MM.1S (cell line): ENCODE measurements at regions not wholly inside any gene's neighbourhood (a gene's known extent, or its start where the extent isn't known, plus 50 kb on each side); places are given as distances from the start of the nearest gene placed in this dataset.

Source experiments
- DNase-seq: peaks from one replicate; pipeline ENCODE4 v3.0.0-alpha.2; 2015
- H2AFZ ChIP-seq: fragments of 300-600 bp; sonication (generic); 2 replicates; pipeline ENCODE4 v1.6.0; 2016; ENCODE audit warnings: antibody characterized with exemption, low read length
- H3F3A ChIP-seq: fragments of 300-600 bp; sonication (generic); 2 replicates; pipeline ENCODE4 v1.6.1; 2016; ENCODE audit warnings: mild to moderate bottlenecking, antibody characterized with exemption, low read length, moderate library complexity, mixed read lengths; ENCODE audit not compliant: insufficient read depth
- H3K27ac ChIP-seq: fragments of 300-600 bp; sonication (generic); 2 replicates; pipeline ENCODE4 v1.5.1; 2016; ENCODE audit warnings: mild to moderate bottlenecking, low read length
- H3K27me3 ChIP-seq: fragments of 300-600 bp; sonication (generic); replicated peaks from 2 replicates; pipeline ENCODE4 v1.6.0; 2016; ENCODE audit warnings: low read length; ENCODE audit not compliant: insufficient read depth
- H3K36me3 ChIP-seq: fragments of 300-600 bp; sonication (generic); replicated peaks from 2 replicates; pipeline ENCODE4 v1.6.1; 2016; ENCODE audit warnings: mild to moderate bottlenecking, low read length, mixed read lengths; ENCODE audit not compliant: insufficient read depth
- H3K4me1 ChIP-seq: fragments of 300-600 bp; sonication (generic); 2 replicates; pipeline ENCODE4 v1.6.1; 2016; ENCODE audit warnings: low read length, mixed read lengths
- H3K4me2 ChIP-seq: fragments of 300-600 bp; sonication (generic); 2 replicates; pipeline ENCODE4 v1.6.0; 2016; ENCODE audit warnings: low read depth, low read length
- H3K4me3 ChIP-seq: fragments of 300-600 bp; sonication (generic); 2 replicates; pipeline ENCODE4 v1.5.1; 2016; ENCODE audit warnings: low read length, mixed read lengths
- H3K79me2 ChIP-seq: fragments of 300-600 bp; sonication (generic); 2 replicates; pipeline ENCODE4 v1.6.1; 2016; ENCODE audit warnings: mixed run types, low read length, mixed read lengths
- H3K9ac ChIP-seq: fragments of 300-600 bp; sonication (generic); 2 replicates; pipeline ENCODE4 v1.6.1; 2016; ENCODE audit warnings: low read length, mixed read lengths
- H3K9me2 ChIP-seq: fragments of 300-600 bp; sonication (generic); replicated peaks from 2 replicates; pipeline ENCODE4 v1.6.1; 2016; ENCODE audit warnings: mild to moderate bottlenecking, low read length, mixed read lengths; ENCODE audit not compliant: insufficient read depth
- H3K9me3 ChIP-seq: fragments of 300-600 bp; sonication (generic); replicated peaks from 2 replicates; pipeline ENCODE4 v1.6.1; 2016; ENCODE audit warnings: mild to moderate bottlenecking, low read length, mixed read lengths; ENCODE audit not compliant: insufficient read depth
- H4K20me1 ChIP-seq: fragments of 300-600 bp; sonication (generic); 2 replicates; pipeline ENCODE4 v1.6.1; 2016; ENCODE audit warnings: mild to moderate bottlenecking, low read length, moderate library complexity, mixed read lengths; ENCODE audit not compliant: insufficient read depth
- EZH2 ChIP-seq: fragments of 300-600 bp; sonication (generic); optimal IDR thresholded peaks from 2 replicates; pipeline ENCODE3; 2017; ENCODE audit warnings: low read depth, mild to moderate bottlenecking, antibody characterized with exemption, low read length, mixed read lengths
- EZH2phosphoT487 ChIP-seq: fragments of 300-600 bp; sonication (generic); IDR thresholded peaks from 2 replicates; pipeline ENCODE4 v1.6.1; 2018; ENCODE audit warnings: antibody characterized with exemption, low read length
- TF ChIP-seq, protein P1 (sequence below): fragments of 300-600 bp; sonication (generic); IDR thresholded peaks from 2 replicates; pipeline ENCODE4 v1.5.1; 2016; ENCODE audit warnings: antibody characterized with exemption, low read length, mixed read lengths

DNA sequence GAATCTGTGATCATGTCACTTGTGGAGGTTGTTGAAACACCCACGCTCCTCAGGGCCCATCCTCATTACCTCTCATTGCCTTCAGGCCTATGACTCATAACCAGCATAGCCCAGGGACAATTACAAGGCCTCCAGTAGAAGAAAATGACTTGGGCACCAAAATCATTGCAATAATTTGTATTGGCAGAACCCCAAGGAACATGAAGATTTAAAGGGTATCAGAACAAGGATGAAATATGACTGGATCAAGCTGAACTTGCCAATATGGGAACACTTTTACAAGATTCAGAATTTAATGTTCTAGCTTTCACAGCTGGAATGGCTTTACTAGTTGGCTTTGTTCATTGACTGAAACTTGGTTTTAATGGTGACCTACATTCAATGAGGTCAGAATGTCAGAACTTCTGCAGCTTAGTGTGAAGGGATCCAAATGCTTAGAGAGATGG, 156.4 kb downstream of the COPS8 start:
- no peak overlapping the region for H3K4me3 ChIP-seq
- H2AFZ ChIP-seq: no peak overlapping the region
- no peaks in the 10 kb centered on the region for H3K27me3 ChIP-seq
- TF ChIP-seq EZH2phosphoT487 (no peak), EZH2 (no peak)
- TF ChIP-seq, protein P1, sequence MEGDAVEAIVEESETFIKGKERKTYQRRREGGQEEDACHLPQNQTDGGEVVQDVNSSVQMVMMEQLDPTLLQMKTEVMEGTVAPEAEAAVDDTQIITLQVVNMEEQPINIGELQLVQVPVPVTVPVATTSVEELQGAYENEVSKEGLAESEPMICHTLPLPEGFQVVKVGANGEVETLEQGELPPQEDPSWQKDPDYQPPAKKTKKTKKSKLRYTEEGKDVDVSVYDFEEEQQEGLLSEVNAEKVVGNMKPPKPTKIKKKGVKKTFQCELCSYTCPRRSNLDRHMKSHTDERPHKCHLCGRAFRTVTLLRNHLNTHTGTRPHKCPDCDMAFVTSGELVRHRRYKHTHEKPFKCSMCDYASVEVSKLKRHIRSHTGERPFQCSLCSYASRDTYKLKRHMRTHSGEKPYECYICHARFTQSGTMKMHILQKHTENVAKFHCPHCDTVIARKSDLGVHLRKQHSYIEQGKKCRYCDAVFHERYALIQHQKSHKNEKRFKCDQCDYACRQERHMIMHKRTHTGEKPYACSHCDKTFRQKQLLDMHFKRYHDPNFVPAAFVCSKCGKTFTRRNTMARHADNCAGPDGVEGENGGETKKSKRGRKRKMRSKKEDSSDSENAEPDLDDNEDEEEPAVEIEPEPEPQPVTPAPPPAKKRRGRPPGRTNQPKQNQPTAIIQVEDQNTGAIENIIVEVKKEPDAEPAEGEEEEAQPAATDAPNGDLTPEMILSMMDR: no peak
- no peaks in the 10 kb centered on the region for H3K9me2 ChIP-seq
- no peaks in the 10 kb centered on the region for H3K4me1 ChIP-seq
- DNase-seq: no peak
- no peaks in the 10 kb centered on the region for H3K79me2 ChIP-seq
- no peaks in the 10 kb centered on the region for H3K9me3 ChIP-seq
- no peak overlapping the region for H3K27ac ChIP-seq
- no peaks in the 10 kb centered on the region for H3K36me3 ChIP-seq
- H3K9ac ChIP-seq: no peak overlapping the region
- no peak overlapping the region for H3K4me2 ChIP-seq
- no peaks in the 10 kb centered on the region for H4K20me1 ChIP-seq
- no peaks in the 10 kb centered on the region for H3F3A ChIP-seq

DNA sequence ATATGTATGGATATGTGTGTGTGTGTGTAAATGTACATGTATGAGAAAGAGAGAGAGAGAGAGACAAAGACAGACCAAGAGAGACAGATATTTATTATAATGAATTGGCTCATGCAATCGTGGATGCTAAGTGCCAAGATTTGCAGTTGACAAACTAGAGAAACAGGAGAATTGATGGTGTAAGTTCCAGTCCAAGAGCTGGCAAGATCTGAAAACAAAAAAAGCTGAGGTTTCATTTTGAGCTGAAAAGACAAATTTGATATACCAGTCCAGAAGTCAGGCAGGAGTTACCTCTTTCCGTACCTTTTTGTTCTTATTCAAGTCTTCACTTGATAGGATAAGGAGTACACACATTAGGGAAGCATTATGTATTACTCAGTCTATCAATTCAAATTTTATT, 157.8 kb downstream of the COPS8 start:
- H3K9ac ChIP-seq: no peak overlapping the region
- TF ChIP-seq EZH2 (no peak), EZH2phosphoT487 (no peak)
- TF ChIP-seq, protein P1: no peak
- no peaks in the 10 kb centered on the region for H3F3A ChIP-seq

DNA sequence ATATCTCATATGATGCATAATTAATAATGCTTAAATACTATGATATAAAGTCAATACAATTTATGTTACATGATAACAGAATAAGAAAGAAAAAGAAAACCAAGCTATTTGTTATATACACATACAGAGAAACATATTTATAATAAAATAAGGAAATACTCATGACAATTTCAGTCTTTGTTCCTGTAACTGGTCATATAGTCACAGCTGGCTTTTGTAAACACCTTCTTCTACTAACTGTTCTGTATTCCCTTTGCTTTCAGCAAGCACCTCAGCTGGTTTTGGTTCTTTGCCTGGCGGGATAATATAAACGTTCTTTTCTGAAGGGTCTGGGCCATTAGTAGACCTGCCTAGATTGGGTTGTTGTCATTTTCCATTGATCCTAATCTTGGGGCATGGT, 158.5 kb downstream of the COPS8 start:
- Histone ChIP-seq H2AFZ (no peak overlapping the region), H3K9me2 (no peaks in the 10 kb centered on the region), H3K36me3 (no peaks in the 10 kb centered on the region), H3K4me2 (no peak overlapping the region), H3K79me2 (no peaks in the 10 kb centered on the region), H3K4me1 (no peaks in the 10 kb centered on the region), H4K20me1 (no peaks in the 10 kb centered on the region), H3K9me3 (no peaks in the 10 kb centered on the region), H3K27ac (no peak overlapping the region), H3K27me3 (no peaks in the 10 kb centered on the region), H3K4me3 (no peak overlapping the region), H3K9ac (no peak overlapping the region), H3F3A (no peaks in the 10 kb centered on the region)
- no peak for DNase-seq
- TF ChIP-seq EZH2: no peak
- TF ChIP-seq, protein P1: no peak
- TF ChIP-seq EZH2phosphoT487: no peak

More for the DNA sequence above, 157.8 kb downstream of the COPS8 start:
- no peak overlapping the region for H3K4me2 ChIP-seq
- no peaks in the 10 kb centered on the region for H3K4me1 ChIP-seq
- H4K20me1 ChIP-seq: no peaks in the 10 kb centered on the region
- H3K36me3 ChIP-seq: no peaks in the 10 kb centered on the region
- no peak overlapping the region for H2AFZ ChIP-seq
- H3K27me3 ChIP-seq: no peaks in the 10 kb centered on the region
- no peaks in the 10 kb centered on the region for H3K79me2 ChIP-seq
- no peak overlapping the region for H3K4me3 ChIP-seq
- H3K27ac ChIP-seq: no peak overlapping the region
- no peaks in the 10 kb centered on the region for H3K9me2 ChIP-seq
- H3K9me3 ChIP-seq: no peaks in the 10 kb centered on the region
- DNase-seq: no peak
